H9 (cell line): ENCODE measurements at regions not wholly inside any gene's neighbourhood (a gene's known extent, or its start where the extent isn't known, plus 50 kb on each side); places are given as distances from the start of the nearest gene placed in this dataset.

Source experiments
- DNase-seq: peaks from one replicate; pipeline ENCODE4 v3.0.0-alpha.2; 2017
- H2AFZ ChIP-seq: one replicate; pipeline ENCODE4 v1.6.1; 2013; ENCODE audit warnings: mild to moderate bottlenecking, low read length, control low read depth, moderate library complexity
- H2AK5ac ChIP-seq: 2 replicates; pipeline ENCODE4 v1.6.1; 2013; ENCODE audit warnings: low read length, control low read depth, mixed read lengths; ENCODE audit not compliant: insufficient read length
- H2BK120ac ChIP-seq: one replicate; pipeline ENCODE4 v1.6.1; 2013; ENCODE audit warnings: low read depth, mild to moderate bottlenecking, low read length, control low read depth, inconsistent platforms; ENCODE audit not compliant: poor library complexity, severe bottlenecking
- H2BK12ac ChIP-seq: 2 replicates; pipeline ENCODE4 v1.6.1; 2013; ENCODE audit warnings: low read length, control low read depth, mixed read lengths, low read depth; ENCODE audit not compliant: insufficient read length
- H2BK15ac ChIP-seq: 2 replicates; pipeline ENCODE4 v1.6.1; 2013; ENCODE audit warnings: low read depth, low read length, control low read depth
- H2BK20ac ChIP-seq: one replicate; pipeline ENCODE4 v1.6.1; 2013; ENCODE audit warnings: low read depth, mild to moderate bottlenecking, low read length, control low read depth, inconsistent platforms; ENCODE audit not compliant: poor library complexity, severe bottlenecking
- H2BK5ac ChIP-seq: 2 replicates; pipeline ENCODE4 v1.6.1; 2013; ENCODE audit warnings: low read length, control low read depth, mixed read lengths; ENCODE audit not compliant: insufficient read length
- H3K14ac ChIP-seq: 2 replicates; pipeline ENCODE4 v1.6.1; 2013; ENCODE audit warnings: low read length, control low read depth; ENCODE audit not compliant: insufficient read depth
- H3K18ac ChIP-seq: 2 replicates; pipeline ENCODE4 v1.6.1; 2013; ENCODE audit warnings: low read depth, mild to moderate bottlenecking, mixed read lengths, low read length, control low read depth; ENCODE audit not compliant: insufficient read length
- H3K23ac ChIP-seq: 2 replicates; pipeline ENCODE4 v1.6.1; 2013; ENCODE audit warnings: low read length, control low read depth, mixed read lengths, low read depth; ENCODE audit not compliant: insufficient read length
- H3K23me2 ChIP-seq: 2 replicates; pipeline ENCODE4 v1.6.1; 2013; ENCODE audit warnings: low read depth, mild to moderate bottlenecking, mixed read lengths, low read length, control low read depth; ENCODE audit not compliant: insufficient read length, poor library complexity, severe bottlenecking
- H3K27ac ChIP-seq: 2 replicates; pipeline ENCODE4 v1.5.1; 2013; ENCODE audit warnings: low read length, control low read depth, mixed read lengths, low read depth; ENCODE audit not compliant: insufficient read length
- H3K27me3 ChIP-seq: 2 replicates; pipeline ENCODE4 v1.6.1; 2013; ENCODE audit warnings: low read length, control low read depth, inconsistent platforms; ENCODE audit not compliant: insufficient read depth
- H3K4ac ChIP-seq: 2 replicates; pipeline ENCODE4 v1.6.1; 2013; ENCODE audit warnings: low read depth, mild to moderate bottlenecking, control low read depth, inconsistent platforms, low read length, moderate library complexity
- H3K4me1 ChIP-seq: 2 replicates; pipeline ENCODE4 v1.6.1; 2013; ENCODE audit warnings: low read length, control low read depth, inconsistent platforms; ENCODE audit not compliant: insufficient read depth
- H3K4me2 ChIP-seq: 2 replicates; pipeline ENCODE4 v1.6.1; 2013; ENCODE audit warnings: low read length, control low read depth, mixed read lengths; ENCODE audit not compliant: insufficient read length, insufficient read depth
- H3K56ac ChIP-seq: 2 replicates; pipeline ENCODE4 v1.6.1; 2013; ENCODE audit warnings: low read depth, mild to moderate bottlenecking, mixed read lengths, low read length, control low read depth; ENCODE audit not compliant: insufficient read length
- H3K79me1 ChIP-seq: 2 replicates; pipeline ENCODE4 v1.6.1; 2013; ENCODE audit warnings: low read depth, mild to moderate bottlenecking, moderate library complexity, low read length, control low read depth, inconsistent platforms; ENCODE audit not compliant: insufficient read depth, poor library complexity, severe bottlenecking
- H3K79me2 ChIP-seq: 2 replicates; pipeline ENCODE4 v1.6.1; 2013; ENCODE audit warnings: low read length, control low read depth, inconsistent platforms; ENCODE audit not compliant: insufficient read depth
- H3K9ac ChIP-seq: 2 replicates; pipeline ENCODE4 v1.6.1; 2013; ENCODE audit warnings: low read length, control low read depth, mixed read lengths; ENCODE audit not compliant: insufficient read length; ENCODE audit errors: extremely low read depth
- H3K9me3 ChIP-seq: one replicate; pipeline ENCODE4 v1.6.1; 2013; ENCODE audit warnings: low read depth, low read length, inconsistent platforms; ENCODE audit not compliant: control insufficient read depth
- H3T11ph ChIP-seq: one replicate; pipeline ENCODE4 v1.6.1; 2013; ENCODE audit warnings: mild to moderate bottlenecking, low read length, control low read depth, inconsistent platforms
- H4K20me1 ChIP-seq: one replicate; pipeline ENCODE4 v1.6.1; 2013; ENCODE audit not compliant: control insufficient read depth, insufficient read length, insufficient read depth
- H4K5ac ChIP-seq: 2 replicates; pipeline ENCODE4 v1.6.1; 2013; ENCODE audit warnings: low read depth, mild to moderate bottlenecking, mixed read lengths, low read length, control low read depth; ENCODE audit not compliant: insufficient read length
- H4K8ac ChIP-seq: replicated peaks from 2 replicates; pipeline ENCODE4 v1.6.1; 2013; ENCODE audit warnings: low read length, control low read depth, mixed read lengths, low read depth; ENCODE audit not compliant: insufficient read length
- H4K91ac ChIP-seq: 2 replicates; pipeline ENCODE4 v1.6.1; 2013; ENCODE audit warnings: low read depth, mild to moderate bottlenecking, moderate library complexity, mixed read lengths, low read length, control low read depth; ENCODE audit not compliant: insufficient read length
- H3K27ac Mint-ChIP-seq, 3 experiments: 2 replicates in 2 of 3; 3 replicates in 1 of 3; pipeline ENCODE4 v1.8.0; 2020 to 2021; ENCODE audit warnings: mixed read lengths in 3 of 3, mild to moderate bottlenecking in 1 of 3, moderate library complexity in 1 of 3
- H3K27me3 Mint-ChIP-seq: 2 replicates; pipeline ENCODE4 v1.8.0; 2021; ENCODE audit warnings: low read depth, mild to moderate bottlenecking, moderate library complexity, mixed read lengths
- H3K36me3 Mint-ChIP-seq, 3 experiments: 2 replicates in 2 of 3; 3 replicates in 1 of 3; pipeline ENCODE4 v1.8.0; 2020 to 2021; ENCODE audit warnings: low read depth in 3 of 3, mixed read lengths in 3 of 3; ENCODE audit not compliant: insufficient read depth in 1 of 3
- H3K4me1 Mint-ChIP-seq, 2 experiments: 2 replicates each; pipeline ENCODE4 v1.8.0; 2020; ENCODE audit warnings: mixed read lengths in 2 of 2
- H3K4me3 Mint-ChIP-seq, 2 experiments: 2 replicates in 1 of 2; 3 replicates in 1 of 2; pipeline ENCODE4 v1.8.0; 2020 to 2021; ENCODE audit warnings: mild to moderate bottlenecking in 2 of 2, mixed read lengths in 2 of 2, moderate library complexity in 1 of 2
- H3K9me3 Mint-ChIP-seq, 2 experiments: 2 replicates in 1 of 2; 3 replicates in 1 of 2; pipeline ENCODE4 v1.8.0; 2020; ENCODE audit warnings: mild to moderate bottlenecking in 2 of 2, mixed read lengths in 2 of 2, moderate library complexity in 1 of 2
- WGBS: extraction: QIAGEN DNeasy Blood & Tissue Kit; methylation state at CpG from one replicate; pipeline ENCODE4 v1.1.7; 2013; ENCODE audit warnings: missing lambda C conversion rate, low lambda C conversion rate, mixed read lengths; ENCODE audit not compliant: insufficient read length; ENCODE audit errors: extremely low coverage; 5-methylcytosine and 5-hydroxymethylcytosine counted together
- TF ChIP-seq, protein P1 (sequence below): fragments of 200-600 bp; sonication (generic); conservative IDR thresholded peaks from 3 replicates; pipeline ENCODE4 v1.8.0; 2021; ENCODE audit warnings: antibody characterized with exemption, mild to moderate bottlenecking

DNA sequence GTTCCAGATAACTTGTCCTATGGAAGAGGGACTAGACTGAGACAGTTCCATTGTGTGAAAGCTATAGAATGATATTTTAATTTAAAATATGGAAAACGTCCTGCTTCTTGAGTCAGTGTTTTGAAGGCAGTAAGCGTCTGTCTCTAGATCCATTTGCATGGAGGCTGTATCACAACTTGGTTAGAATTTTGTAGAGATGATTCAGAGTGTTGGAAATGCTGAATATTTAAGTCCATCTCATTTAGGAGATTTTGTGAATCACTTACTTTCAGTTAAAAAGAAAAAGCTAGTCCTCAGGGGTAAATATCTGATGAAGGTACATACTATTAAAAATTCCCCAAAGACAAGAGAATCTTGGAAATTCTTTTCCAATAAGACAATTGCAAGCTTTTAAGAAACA, 72.7 kb downstream of the FANCF start:
- Histone ChIP-seq H3T11ph (no peak overlapping the region), H3K56ac (no peak overlapping the region), H3K79me2 (no peaks in the 10 kb centered on the region), H2AFZ (no peak overlapping the region), H3K14ac (no peak overlapping the region), H2BK5ac (no peak overlapping the region), H3K23ac (no peak overlapping the region), H4K5ac (no peak overlapping the region), H3K9ac (no peak overlapping the region), H4K8ac (no peak overlapping the region), H3K4ac (no peak overlapping the region), H3K18ac (no peak overlapping the region), H3K27ac (no peak overlapping the region), H2BK120ac (no peak overlapping the region), H4K20me1 (no peaks in the 10 kb centered on the region), H3K4me2 (no peak overlapping the region), H2BK15ac (no peak overlapping the region), H3K23me2 (no peaks in the 10 kb centered on the region), H4K91ac (no peak overlapping the region), H2BK20ac (no peak overlapping the region), H3K9me3 (no peaks in the 10 kb centered on the region), H2BK12ac (no peak overlapping the region), H3K79me1 (no peaks in the 10 kb centered on the region), H2AK5ac (no peak overlapping the region), H3K4me1 (no peaks in the 10 kb centered on the region; the same call in 1 of the 2 replicates), H3K27me3 (no peaks in the 10 kb centered on the region)
- no peak overlapping the region for H3K4me3 Mint-ChIP-seq
- DNase-seq, result no peak
- TF ChIP-seq, protein P1, sequence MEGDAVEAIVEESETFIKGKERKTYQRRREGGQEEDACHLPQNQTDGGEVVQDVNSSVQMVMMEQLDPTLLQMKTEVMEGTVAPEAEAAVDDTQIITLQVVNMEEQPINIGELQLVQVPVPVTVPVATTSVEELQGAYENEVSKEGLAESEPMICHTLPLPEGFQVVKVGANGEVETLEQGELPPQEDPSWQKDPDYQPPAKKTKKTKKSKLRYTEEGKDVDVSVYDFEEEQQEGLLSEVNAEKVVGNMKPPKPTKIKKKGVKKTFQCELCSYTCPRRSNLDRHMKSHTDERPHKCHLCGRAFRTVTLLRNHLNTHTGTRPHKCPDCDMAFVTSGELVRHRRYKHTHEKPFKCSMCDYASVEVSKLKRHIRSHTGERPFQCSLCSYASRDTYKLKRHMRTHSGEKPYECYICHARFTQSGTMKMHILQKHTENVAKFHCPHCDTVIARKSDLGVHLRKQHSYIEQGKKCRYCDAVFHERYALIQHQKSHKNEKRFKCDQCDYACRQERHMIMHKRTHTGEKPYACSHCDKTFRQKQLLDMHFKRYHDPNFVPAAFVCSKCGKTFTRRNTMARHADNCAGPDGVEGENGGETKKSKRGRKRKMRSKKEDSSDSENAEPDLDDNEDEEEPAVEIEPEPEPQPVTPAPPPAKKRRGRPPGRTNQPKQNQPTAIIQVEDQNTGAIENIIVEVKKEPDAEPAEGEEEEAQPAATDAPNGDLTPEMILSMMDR, result no peak
- H3K9me3 Mint-ChIP-seq, result no peaks in the 10 kb centered on the region
- no peaks in the 10 kb centered on the region for H3K36me3 Mint-ChIP-seq
- WGBS, result no CpG with 5 or more reads among the region's 2 CpGs
- peaks cover 9 to 17% of the 10 kb centered on the region in 2 experiments for H3K4me1 Mint-ChIP-seq
- no peaks in the 10 kb centered on the region; the same call in 1 of the 2 replicates for H3K27me3 Mint-ChIP-seq
- H3K27ac Mint-ChIP-seq, result no peak overlapping the region
